GM23248 (cell line): ENCODE measurements at regions not wholly inside any gene's neighbourhood (a gene's known extent, or its start where the extent isn't known, plus 50 kb on each side); places are given as distances from the start of the nearest gene placed in this dataset.

Source experiments
- EZH2 ChIP-seq: fragments of 200-600 bp; sonication (generic); IDR thresholded peaks from 2 replicates; pipeline ENCODE4 v1.6.1; 2018; ENCODE audit warnings: antibody characterized with exemption, mild to moderate bottlenecking; ENCODE audit not compliant: insufficient read depth, poor library complexity, severe bottlenecking
- EZH2phosphoT487 ChIP-seq: fragments of 200-600 bp; sonication (generic); IDR thresholded peaks from 2 replicates; pipeline ENCODE4 v1.6.1; 2018; ENCODE audit warnings: antibody characterized with exemption, moderate library complexity, mild to moderate bottlenecking, low read depth; ENCODE audit not compliant: insufficient read depth

DNA sequence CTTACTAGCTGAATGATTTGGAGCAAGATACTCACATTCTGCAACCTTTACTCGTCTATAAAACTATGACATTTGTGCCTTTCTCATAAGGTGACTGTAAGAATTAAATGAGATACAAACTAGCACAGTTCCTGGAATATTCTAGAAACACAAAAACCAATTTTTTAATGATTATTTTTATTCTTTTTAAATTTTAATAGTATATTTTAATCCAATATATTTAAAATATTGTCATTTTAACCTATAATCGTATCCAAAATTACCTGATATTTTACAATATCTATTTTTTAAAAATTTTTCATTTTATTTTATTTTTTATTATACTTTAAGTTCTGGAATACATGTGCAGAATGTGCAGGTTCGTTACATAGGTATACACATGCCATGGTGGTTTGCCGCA, 238.1 kb downstream of the OLFM4 start:
- TF ChIP-seq EZH2phosphoT487 (no peak), EZH2 (no peak)
